ENCODE measurements at regions not wholly inside any gene's neighbourhood (a gene's known extent, or its start where the extent isn't known, plus 50 kb on each side); places are given as distances from the start of the nearest gene placed in this dataset.

DNA sequence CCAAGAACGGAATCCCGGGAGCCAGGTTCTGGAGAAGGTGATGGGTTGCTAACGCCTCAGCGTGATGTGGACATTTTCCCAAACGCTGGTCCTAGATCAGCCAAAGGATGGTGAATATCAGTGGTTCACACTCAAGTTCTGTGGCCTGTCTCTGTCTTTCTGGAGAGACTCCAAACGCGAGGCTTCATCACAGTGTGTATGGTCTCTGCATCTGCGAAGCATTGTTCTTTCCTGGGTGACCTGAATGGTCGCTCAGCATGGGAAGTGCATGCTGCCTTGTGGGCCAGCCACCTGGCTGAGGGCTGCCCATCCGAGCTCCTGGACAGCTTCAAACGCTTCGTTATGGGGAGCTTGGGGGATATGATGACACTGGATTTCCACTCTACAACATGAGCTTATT lies 810.0 kb downstream of the TBC1D22A start:
- TF ChIP-seq CTCF (IDR thresholded peaks at IDR 0.05) (no peak), POLR2A (IDR thresholded peaks at IDR 0.05) (no peak)

Data from heart left ventricle (tissue), 13 donors.